ENCODE measurements at regions not wholly inside any gene's neighbourhood (a gene's known extent, or its start where the extent isn't known, plus 50 kb on each side); places are given as distances from the start of the nearest gene placed in this dataset.
A peak's percentile ranks its signal among the peaks of the same experiment; 100 is the strongest.

- 72 to 81% methylated on average over 11 to 19 of the region's 19 CpGs for WGBS, 2 donors
- Histone ChIP-seq H3K36me3 (replicated peaks in 1 of 2; ENCODE audit: insufficient read depth in 1 of 2, low read depth in 2 of 2) (no peaks in the 10 kb centered on the region), H3K4me3 (no peak overlapping the region), H3K9me3 (no peaks in the 10 kb centered on the region), H3K27ac (no peak overlapping the region), H3K27me3 (no peaks in the 10 kb centered on the region), H3K4me1 (no peaks in the 10 kb centered on the region)
- intact Hi-C loops (cut with DNase I), result no loop called here
- peak in 2 of 4 donors; percentile 4 to 7 for DNase-seq
- no peak for TF ChIP-seq POLR2A (IDR thresholded peaks at IDR 0.05)
- no peak for TF ChIP-seq CTCF (IDR thresholded peaks at IDR 0.05)
- ATAC-seq, result no peak
Observed at GRCh38 chr6:170111816-170112582, 178.9 kb downstream of the DLL1 start.

GRCh38 chr6:170111141-170111664 is 179.7 kb downstream of the DLL1 start:
- Histone ChIP-seq H3K4me1 (no peaks in the 10 kb centered on the region), H3K27ac (no peak overlapping the region), H3K4me3 (no peak overlapping the region), H3K36me3 (replicated peaks in 1 of 2; ENCODE audit: insufficient read depth in 1 of 2, low read depth in 2 of 2) (no peaks in the 10 kb centered on the region), H3K9me3 (no peaks in the 10 kb centered on the region), H3K27me3 (no peaks in the 10 kb centered on the region)
- 80 to 86% methylated on average over 8 of the region's 8 CpGs for WGBS, 2 donors
- TF ChIP-seq CTCF (IDR thresholded peaks at IDR 0.05), result no peak
- intact Hi-C loops (cut with DNase I), result no loop called here
- ATAC-seq (no peak), DNase-seq (peak in 2 of 4 donors; percentile 4 to 5)

- peak in 2 of 4 donors; percentile 5 to 6 for DNase-seq
- WGBS, 2 donors, result 81 to 84% methylated on average over 19 to 38 of the region's 44 CpGs
- H3K36me3 ChIP-seq (replicated peaks in 1 of 2; ENCODE audit: insufficient read depth in 1 of 2, low read depth in 2 of 2), result no peaks in the 10 kb centered on the region
- ATAC-seq, result no peak
- no peak overlapping the region for H3K4me3 ChIP-seq
- no peaks in the 10 kb centered on the region for H3K4me1 ChIP-seq
- intact Hi-C loops (cut with DNase I), result no loop called here
- TF ChIP-seq POLR2A (IDR thresholded peaks at IDR 0.05), result no peak
- no peak for TF ChIP-seq CTCF (IDR thresholded peaks at IDR 0.05)
- no peaks in the 10 kb centered on the region for H3K9me3 ChIP-seq
- H3K27me3 ChIP-seq, result no peaks in the 10 kb centered on the region
- no peak overlapping the region for H3K27ac ChIP-seq
Observed at GRCh38 chr6:170110201-170111140, 180.4 kb downstream of the DLL1 start.

GRCh38 chr6:170108890-170109587 is 181.8 kb downstream of the DLL1 start:
- H3K36me3 ChIP-seq (replicated peaks in 1 of 2; ENCODE audit: insufficient read depth in 1 of 2, low read depth in 2 of 2), result no peaks in the 10 kb centered on the region
- H3K27ac ChIP-seq, result no peak overlapping the region
- no peaks in the 10 kb centered on the region for H3K4me1 ChIP-seq
- intact Hi-C loops (cut with DNase I), result no loop called here
- DNase-seq, result no peak
- WGBS, 2 donors, result 87 to 91% methylated on average over 15 of the region's 15 CpGs
- no peaks in the 10 kb centered on the region for H3K9me3 ChIP-seq
- ATAC-seq, result no peak
- H3K4me3 ChIP-seq, result no peak overlapping the region
- TF ChIP-seq CTCF (IDR thresholded peaks at IDR 0.05) (no peak), POLR2A (IDR thresholded peaks at IDR 0.05) (no peak)
- H3K27me3 ChIP-seq, result no peaks in the 10 kb centered on the region

Measured in body of pancreas (tissue), 4 donors.